HG03066 (cell line): ENCODE measurements at regions not wholly inside any gene's neighbourhood (a gene's known extent, or its start where the extent isn't known, plus 50 kb on each side); places are given as distances from the start of the nearest gene placed in this dataset.

Experiments
- ATAC-seq: cut with Tn5 transposase; IDR thresholded peaks from one replicate; pipeline ENCODE4 v1.9.1; 2021; ENCODE audit warnings: low read depth; ENCODE audit not compliant: unreplicated experiment

DNA sequence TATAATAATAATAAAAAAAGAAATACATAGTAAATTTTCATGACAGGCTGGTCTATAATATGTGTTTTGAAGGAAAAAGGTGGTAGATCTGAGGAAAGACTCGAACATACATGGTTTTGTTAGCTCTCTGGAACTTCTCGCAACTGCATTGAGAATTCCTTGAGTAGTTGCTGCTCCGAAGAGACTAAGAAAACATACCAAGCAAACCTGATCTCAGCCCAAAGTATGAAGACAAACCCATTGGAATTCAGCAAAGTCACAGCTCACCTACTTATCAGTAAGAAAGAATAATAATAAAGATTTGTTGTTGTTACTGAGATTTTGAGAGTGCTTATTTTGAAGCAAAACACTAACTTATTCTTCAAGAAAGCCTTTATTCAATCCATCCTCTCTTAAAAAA, 1107.1 kb upstream of the EYS start:
- ATAC-seq: no peak

- no peak for ATAC-seq
These were observed 1101.7 kb upstream of the EYS start for GRCh38 chr6:66808771-66809170.

DNA sequence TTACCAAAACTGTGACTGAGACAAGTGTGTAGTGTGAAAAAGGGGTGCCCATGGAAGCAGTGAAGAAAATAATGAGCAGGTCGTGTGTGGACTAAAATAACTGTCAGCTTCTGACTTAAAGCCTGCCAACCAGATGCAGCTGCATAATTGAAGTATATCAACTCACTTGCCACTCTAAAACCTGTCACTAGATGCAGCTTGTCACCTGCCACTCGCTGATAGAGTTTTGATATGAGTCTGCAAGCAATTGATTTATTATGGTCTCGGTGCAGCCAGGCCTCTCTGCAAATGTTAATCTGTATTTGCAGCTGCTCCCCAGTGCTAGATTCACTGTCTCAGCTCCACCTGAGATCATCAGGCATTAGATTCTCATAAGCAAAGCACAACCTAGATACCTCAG, 1090.0 kb upstream of the EYS start:
- no peak for ATAC-seq

GRCh38 chr6:66788579-66788978, 1081.6 kb upstream of the EYS start:
- ATAC-seq: no peak

- no peak for ATAC-seq
These were observed 1065.8 kb upstream of the EYS start for GRCh38 chr6:66772800-66773199.

DNA sequence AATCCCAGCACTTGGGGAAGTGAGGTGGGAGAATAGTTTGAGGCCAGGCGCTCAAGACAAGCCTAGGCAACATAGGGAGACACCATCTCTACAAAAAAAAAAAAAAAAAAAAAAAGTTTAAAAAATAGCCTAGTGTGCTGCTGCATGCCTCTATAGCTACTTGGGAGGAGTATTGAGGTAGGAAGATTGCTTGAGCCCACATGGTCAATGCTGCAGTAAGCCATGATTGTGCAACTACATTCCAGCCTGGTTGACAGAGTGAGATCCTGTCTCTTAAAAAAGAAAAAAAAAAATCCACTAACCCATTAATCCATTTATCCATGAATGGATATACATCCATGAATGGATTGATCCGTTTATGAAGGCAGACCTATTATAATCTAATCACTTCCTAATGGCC, 1064.6 kb upstream of the EYS start:
- ATAC-seq: no peak

- no peak for ATAC-seq
These were observed 1044.6 kb upstream of the EYS start for GRCh38 chr6:66751630-66752029.

- no peak for ATAC-seq
These were observed 1033.3 kb upstream of the EYS start for GRCh38 chr6:66740346-66740745.

- no peak for ATAC-seq
These were observed 1028.3 kb upstream of the EYS start for GRCh38 chr6:66735106-66735890.

DNA sequence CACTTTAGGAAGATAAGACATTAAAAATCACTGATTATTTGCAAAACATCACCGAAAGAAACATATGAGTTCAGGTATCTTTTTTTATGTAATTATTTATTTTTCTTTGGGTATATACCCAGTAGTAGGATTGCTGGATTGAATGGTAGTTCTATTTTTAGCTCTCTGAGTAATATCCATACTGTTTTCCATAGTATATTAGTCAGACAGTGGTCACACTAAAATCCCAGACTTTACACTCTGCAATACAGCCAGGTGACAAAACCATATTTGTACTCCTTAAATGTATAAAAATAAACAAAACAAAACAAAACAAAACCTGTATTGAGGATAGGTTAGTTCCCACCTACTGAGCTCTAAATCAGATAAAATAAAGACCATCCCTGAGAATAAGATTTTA, 1024.3 kb upstream of the EYS start:
- no peak for ATAC-seq

DNA sequence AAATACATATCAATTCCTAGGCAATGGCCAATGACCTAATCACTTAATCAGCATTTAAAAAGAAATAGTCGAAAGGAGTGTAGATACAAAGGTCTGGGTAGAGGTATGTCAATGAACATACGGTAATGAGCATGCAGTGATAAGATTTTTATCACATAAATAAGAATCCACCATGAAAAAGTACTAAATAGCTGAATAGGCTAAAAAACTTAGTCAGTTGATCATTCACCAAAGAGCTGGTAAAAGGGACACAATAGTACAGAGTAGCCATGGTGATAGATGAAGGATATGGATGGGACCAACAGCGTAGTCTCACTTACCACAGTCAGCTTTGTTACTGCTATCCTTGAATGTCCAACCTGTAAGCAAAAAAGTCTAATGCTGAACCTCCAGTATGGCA, 1018.6 kb upstream of the EYS start:
- no peak for ATAC-seq

DNA sequence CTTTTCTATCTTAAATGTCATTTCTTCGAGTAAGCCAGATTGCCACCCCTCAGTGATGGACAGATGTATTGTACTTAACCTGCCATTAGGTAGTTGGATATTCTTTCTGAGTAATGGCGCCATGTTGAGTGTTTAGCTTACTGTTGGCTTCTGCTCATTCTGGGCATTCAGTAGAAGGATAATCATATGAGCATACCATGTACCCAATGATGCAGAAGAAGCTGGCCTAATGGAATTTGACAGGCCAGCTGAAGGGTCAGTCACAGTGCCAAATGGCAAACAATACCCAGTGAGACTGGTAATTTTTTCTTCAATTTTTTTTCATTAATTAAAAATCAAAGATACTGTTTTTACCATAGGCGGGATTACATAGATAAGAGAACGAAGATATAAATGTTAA, 1010.8 kb upstream of the EYS start:
- no peak for ATAC-seq

GRCh38 chr6:66699385-66699784, 992.4 kb upstream of the EYS start:
- ATAC-seq: no peak

DNA sequence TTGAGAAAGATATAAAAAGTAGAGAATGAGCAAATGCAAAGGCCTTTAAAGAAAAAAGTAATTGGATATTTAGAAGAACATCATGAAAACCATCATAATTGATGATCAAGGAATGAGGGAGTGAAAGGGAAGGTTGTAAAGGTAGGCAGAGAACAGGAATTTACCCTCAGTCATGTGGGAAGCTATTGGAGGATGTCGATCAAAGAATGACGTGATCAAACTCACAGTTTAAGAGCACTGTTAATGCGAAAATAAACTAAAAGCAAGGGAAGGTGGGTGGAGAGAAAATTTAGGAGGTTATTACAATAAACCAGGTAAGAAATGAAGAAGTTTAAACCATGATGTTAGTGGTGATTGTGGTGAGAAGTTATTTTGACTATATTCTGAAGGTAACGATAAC, 982.6 kb upstream of the EYS start:
- no peak for ATAC-seq

- ATAC-seq: no peak
These were observed 980.6 kb upstream of the EYS start for GRCh38 chr6:66687611-66688140.

DNA sequence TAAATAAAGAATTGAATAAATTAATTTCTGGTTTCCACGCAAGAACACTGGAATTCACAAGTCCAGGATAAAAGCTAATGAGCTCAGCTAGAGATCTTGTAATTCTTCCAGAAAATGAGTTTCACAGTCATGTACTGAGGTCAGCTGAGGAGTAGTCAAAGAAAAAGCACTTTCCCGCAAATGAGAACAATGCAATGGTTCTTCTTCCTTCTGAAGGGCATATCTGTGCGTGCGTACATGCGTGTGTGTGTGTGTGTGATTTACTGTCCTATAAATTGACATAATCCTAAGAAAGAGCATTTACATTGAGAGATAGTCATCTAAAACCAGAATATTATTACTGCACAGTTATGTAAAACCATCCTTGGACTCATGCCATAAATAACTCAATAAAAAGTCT, 968.9 kb upstream of the EYS start:
- ATAC-seq: no peak

- no peak for ATAC-seq
These were observed 957.1 kb upstream of the EYS start for GRCh38 chr6:66664112-66664511.

- ATAC-seq: no peak
These were observed 955.9 kb upstream of the EYS start for GRCh38 chr6:66662721-66663507.

- no peak for ATAC-seq
These were observed 955.2 kb upstream of the EYS start for GRCh38 chr6:66662196-66662595.

DNA sequence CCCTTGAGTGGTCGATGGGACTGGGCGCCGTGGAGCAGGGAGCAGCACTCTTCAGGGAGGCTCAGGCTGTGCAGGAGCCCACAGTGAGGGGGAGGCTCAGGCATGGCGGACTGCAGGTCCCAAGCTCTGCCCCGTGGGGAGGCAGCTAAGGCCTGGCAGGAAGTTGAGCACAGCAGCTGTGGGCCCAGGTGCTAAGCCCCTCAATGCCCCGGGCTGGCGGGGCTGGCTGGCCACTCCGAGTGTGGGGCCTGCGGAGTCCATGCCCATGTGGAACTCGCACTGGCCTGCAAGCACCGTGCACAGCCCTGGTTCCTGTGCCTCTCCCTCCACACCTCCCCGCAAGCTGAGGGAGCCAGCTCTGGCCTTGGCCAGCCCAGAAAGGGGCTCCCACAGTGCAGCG, 948.4 kb upstream of the EYS start:
- ATAC-seq: no peak

GRCh38 chr6:66638518-66638917, 931.5 kb upstream of the EYS start:
- no peak for ATAC-seq

- ATAC-seq: no peak
These were observed 931.1 kb upstream of the EYS start for GRCh38 chr6:66638099-66638498.
